Parathyroid adenoma (tissue), 2 donors: ENCODE measurements at regions not wholly inside any gene's neighbourhood (a gene's known extent, or its start where the extent isn't known, plus 50 kb on each side); places are given as distances from the start of the nearest gene placed in this dataset.

ENCODE experiments used
- H2AFZ ChIP-seq: fragments of 300-600 bp; sonication (generic); one replicate; pipeline ENCODE4 v1.7.0; 2017; ENCODE audit warnings: antibody characterized with exemption, mild to moderate bottlenecking
- H3K27ac ChIP-seq: fragments of 300-600 bp; sonication (generic); one replicate; pipeline ENCODE4 v1.7.0; 2017
- H3K27me3 ChIP-seq: fragments of 300-600 bp; sonication (generic); one replicate; pipeline ENCODE4 v1.7.0; 2017; ENCODE audit warnings: low read length; ENCODE audit not compliant: control insufficient read depth, insufficient read depth
- H3K36me3 ChIP-seq: fragments of 300-600 bp; sonication (generic); one replicate; pipeline ENCODE4 v1.7.0; 2017; ENCODE audit warnings: low read length; ENCODE audit not compliant: control insufficient read depth, insufficient read depth
- H3K4me1 ChIP-seq: fragments of 300-600 bp; sonication (generic); one replicate; pipeline ENCODE4 v1.7.0; 2017; ENCODE audit warnings: control low read depth
- H3K4me2 ChIP-seq: fragments of 300-600 bp; sonication (generic); one replicate; pipeline ENCODE4 v1.7.0; 2017; ENCODE audit warnings: low read length
- H3K4me3 ChIP-seq: fragments of 300-600 bp; sonication (generic); one replicate; pipeline ENCODE4 v1.7.0; 2017; ENCODE audit warnings: low read depth, low read length
- H3K79me2 ChIP-seq: fragments of 300-600 bp; sonication (generic); one replicate; pipeline ENCODE4 v1.7.0; 2017; ENCODE audit warnings: control low read depth
- H3K9ac ChIP-seq: fragments of 300-600 bp; sonication (generic); one replicate; pipeline ENCODE4 v1.7.0; 2017; ENCODE audit warnings: mild to moderate bottlenecking
- H3K9me3 ChIP-seq: fragments of 300-600 bp; sonication (generic); one replicate; pipeline ENCODE4 v1.7.0; 2017; ENCODE audit warnings: low read length; ENCODE audit not compliant: control insufficient read depth
- CTCF ChIP-seq: fragments of 300-600 bp; sonication (generic); IDR thresholded peaks from one replicate; pipeline ENCODE4 v1.7.0; 2017; ENCODE audit warnings: antibody characterized with exemption, mild to moderate bottlenecking
- donor health status: primary hyperparathyroidism.

GRCh38 chr5:165152058-165152457, 1646.6 kb downstream of the MAT2B start:
- Histone ChIP-seq H3K4me1 (no peaks in the 10 kb centered on the region), H3K4me3 (no peak overlapping the region), H2AFZ (no peak overlapping the region), H3K27ac (no peak overlapping the region), H3K9me3 (no peaks in the 10 kb centered on the region), H3K4me2 (no peak overlapping the region), H3K9ac (no peak overlapping the region), H3K36me3 (no peaks in the 10 kb centered on the region), H3K27me3 (no peaks in the 10 kb centered on the region), H3K79me2 (no peaks in the 10 kb centered on the region)
- no peak for TF ChIP-seq CTCF

DNA sequence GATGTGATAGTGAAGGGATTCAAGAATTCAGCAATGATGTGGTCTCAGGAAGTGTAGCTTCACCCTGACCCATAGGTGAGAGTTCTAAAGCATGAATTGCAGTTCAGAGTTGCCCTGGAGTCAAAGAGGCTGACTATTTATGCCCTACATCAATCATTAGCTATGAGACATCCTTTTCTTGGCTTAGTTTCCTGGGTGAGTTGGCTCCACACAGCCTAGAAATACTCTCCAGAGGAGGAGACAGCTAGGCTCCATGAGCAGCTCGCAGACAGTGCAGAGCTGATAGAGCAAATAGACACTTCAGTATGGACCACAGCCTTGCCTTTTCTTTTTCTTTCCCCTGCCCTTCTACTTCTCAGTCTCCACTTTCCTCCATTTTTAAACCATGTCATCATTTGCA, 1651.8 kb downstream of the MAT2B start:
- no peak overlapping the region for H3K4me2 ChIP-seq
- no peaks in the 10 kb centered on the region for H3K36me3 ChIP-seq
- H2AFZ ChIP-seq: no peak overlapping the region
- H3K27ac ChIP-seq: no peak overlapping the region
- TF ChIP-seq CTCF: no peak
- no peak overlapping the region for H3K9ac ChIP-seq
- no peaks in the 10 kb centered on the region for H3K4me1 ChIP-seq
- H3K9me3 ChIP-seq: no peaks in the 10 kb centered on the region
- H3K4me3 ChIP-seq: no peak overlapping the region
- no peaks in the 10 kb centered on the region for H3K27me3 ChIP-seq
- no peaks in the 10 kb centered on the region for H3K79me2 ChIP-seq

- Histone ChIP-seq H3K4me1 (no peaks in the 10 kb centered on the region), H3K36me3 (no peaks in the 10 kb centered on the region), H3K4me2 (no peak overlapping the region), H3K27me3 (no peaks in the 10 kb centered on the region), H3K27ac (no peak overlapping the region), H3K79me2 (no peaks in the 10 kb centered on the region), H3K9ac (no peak overlapping the region), H3K9me3 (no peaks in the 10 kb centered on the region), H3K4me3 (no peak overlapping the region), H2AFZ (no peak overlapping the region)
- TF ChIP-seq CTCF: no peak
Observed at GRCh38 chr5:165161204-165161603, 1655.8 kb downstream of the MAT2B start.

DNA sequence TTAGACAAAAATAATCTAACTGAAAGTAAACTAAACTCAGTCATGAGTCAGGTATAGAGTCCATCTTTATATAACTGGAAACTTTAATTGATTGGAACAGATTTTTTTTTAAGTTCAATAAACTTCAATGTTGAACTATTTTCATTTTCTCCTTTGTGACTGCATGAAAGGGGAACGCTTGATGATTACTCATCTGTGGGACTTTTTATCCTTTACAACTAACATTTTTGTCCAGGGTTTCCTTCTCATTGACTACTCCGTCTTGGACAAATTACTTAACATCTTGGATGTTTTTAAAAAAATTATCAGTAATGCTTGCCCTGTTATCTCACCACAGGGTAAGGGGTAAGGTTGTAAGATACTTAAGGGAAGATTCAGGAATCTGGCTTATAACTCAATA, 1658.4 kb downstream of the MAT2B start:
- no peak for TF ChIP-seq CTCF

DNA sequence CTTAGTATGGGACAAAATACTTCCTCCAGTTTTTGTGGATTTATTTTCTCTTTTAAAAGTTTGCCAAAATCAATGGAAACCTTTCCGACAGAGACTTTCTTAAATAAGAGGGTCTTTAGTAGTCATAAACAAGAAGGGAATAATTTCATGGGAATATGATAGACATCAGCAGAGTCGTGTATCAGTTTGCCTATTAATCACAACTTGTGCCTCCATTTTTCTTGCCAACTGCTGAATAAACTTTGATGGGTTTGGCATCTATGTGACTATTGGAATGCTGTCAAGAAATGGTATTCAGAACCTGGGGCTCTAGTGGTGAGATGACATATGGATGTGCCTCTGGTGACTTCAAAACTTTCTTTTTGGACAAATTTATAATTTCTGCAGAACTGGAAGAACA, 1668.2 kb downstream of the MAT2B start:
- Histone ChIP-seq H3K4me3 (no peak overlapping the region), H3K9ac (no peak overlapping the region), H3K79me2 (no peaks in the 10 kb centered on the region), H3K4me2 (no peak overlapping the region), H3K4me1 (no peaks in the 10 kb centered on the region), H2AFZ (no peak overlapping the region), H3K9me3 (no peaks in the 10 kb centered on the region), H3K36me3 (no peaks in the 10 kb centered on the region), H3K27me3 (no peaks in the 10 kb centered on the region), H3K27ac (no peak overlapping the region)
- TF ChIP-seq CTCF: no peak

More for the DNA sequence above, 1658.4 kb downstream of the MAT2B start:
- H3K79me2 ChIP-seq: no peaks in the 10 kb centered on the region
- no peak overlapping the region for H3K4me2 ChIP-seq
- no peak overlapping the region for H3K9ac ChIP-seq
- H3K27ac ChIP-seq: no peak overlapping the region
- H3K4me1 ChIP-seq: no peaks in the 10 kb centered on the region
- H3K4me3 ChIP-seq: no peak overlapping the region
- H3K9me3 ChIP-seq: no peaks in the 10 kb centered on the region
- H3K27me3 ChIP-seq: no peaks in the 10 kb centered on the region
- no peaks in the 10 kb centered on the region for H3K36me3 ChIP-seq
- H2AFZ ChIP-seq: no peak overlapping the region
